Naive thymus-derived CD4-positive, alpha-beta T cell (primary cell): ENCODE measurements at regions not wholly inside any gene's neighbourhood (a gene's known extent, or its start where the extent isn't known, plus 50 kb on each side); places are given as distances from the start of the nearest gene placed in this dataset.

Source experiments
- ATAC-seq: fragments of 150-1000 bp; cut with Tn5 transposase; 2 replicates; pipeline ENCODE4 v1.10.0; 2021; ENCODE audit warnings: mild to moderate bottlenecking, moderate library complexity
- CTCF ChIA-PET: fragments of 350-600 bp; sonication (Branson Sonifier 250); formaldehyde crosslinking; loops from one replicate; lab custom pipeline; 2021; ENCODE audit warnings: antibody characterized with exemption; lab: Charles Lee
- POLR2A ChIA-PET: fragments of 350-600 bp; sonication (Branson Sonifier 250); formaldehyde crosslinking; loops from one replicate; lab custom pipeline; 2021; ENCODE audit warnings: antibody characterized with exemption, inconsistent platforms; lab: Charles Lee
- DNase-seq, 9 donors: peaks; one replicate each; pipeline versions ENCODE4 v3.0.0 to v3.0.0-alpha.2; 2020 to 2022; ENCODE audit warnings: mixed read lengths in 1 of 9
- H3K27ac ChIP-seq: one replicate; pipeline ENCODE4 v1.7.0; 2013; ENCODE audit warnings: mild to moderate bottlenecking, low read depth, low read length, moderate library complexity
- H3K27me3 ChIP-seq, 2 donors: one replicate each; pipeline ENCODE4 v1.7.0; 2013; ENCODE audit warnings: low read length in 2 of 2, mild to moderate bottlenecking in 2 of 2, moderate library complexity in 2 of 2; ENCODE audit not compliant: control insufficient read depth in 2 of 2, insufficient read depth in 2 of 2
- H3K36me3 ChIP-seq, 3 experiments: 1 replicate in 2 of 3; 2 replicates in 1 of 3; pipeline ENCODE4 v1.7.0; 2013; ENCODE audit warnings: low read length in 3 of 3, mild to moderate bottlenecking in 3 of 3, moderate library complexity in 1 of 3; ENCODE audit not compliant: insufficient read depth in 3 of 3, control insufficient read depth in 2 of 3
- H3K4me1 ChIP-seq, 2 donors: one replicate each; pipeline ENCODE4 v1.7.0; 2013; ENCODE audit warnings: low read length in 2 of 2, mild to moderate bottlenecking in 2 of 2, moderate library complexity in 1 of 2; ENCODE audit not compliant: control insufficient read depth in 2 of 2, insufficient read depth in 2 of 2
- H3K4me3 ChIP-seq: 2 replicates; pipeline ENCODE4 v1.7.0; 2013; ENCODE audit warnings: mild to moderate bottlenecking, low read length
- H3K9me3 ChIP-seq, 3 experiments: 1 replicate in 2 of 3; 2 replicates in 1 of 3; pipeline ENCODE4 v1.7.0; 2013; ENCODE audit warnings: low read length in 3 of 3; ENCODE audit not compliant: control insufficient read depth in 2 of 3
- H3K27ac Mint-ChIP-seq, 9 donors: one replicate each; pipeline ENCODE4 v1.8.0; 2020 to 2022; ENCODE audit warnings: mixed read lengths in 9 of 9, mild to moderate bottlenecking in 8 of 9, moderate library complexity in 5 of 9, inconsistent platforms in 2 of 9
- H3K27me3 Mint-ChIP-seq, 5 donors: one replicate each; pipeline ENCODE4 v1.8.0; 2021 to 2022; ENCODE audit warnings: mixed read lengths in 5 of 5, mild to moderate bottlenecking in 1 of 5
- H3K36me3 Mint-ChIP-seq, 5 donors: one replicate each; pipeline ENCODE4 v1.8.0; 2020 to 2022; ENCODE audit warnings: mixed read lengths in 5 of 5, mild to moderate bottlenecking in 3 of 5, inconsistent platforms in 1 of 5
- H3K4me1 Mint-ChIP-seq, 7 donors: one replicate each; pipeline ENCODE4 v1.8.0; 2020 to 2022; ENCODE audit warnings: mixed read lengths in 7 of 7, mild to moderate bottlenecking in 3 of 7, inconsistent platforms in 1 of 7
- H3K4me3 Mint-ChIP-seq, 10 donors: one replicate each; pipeline ENCODE4 v1.8.0; 2020 to 2022; ENCODE audit warnings: mild to moderate bottlenecking in 10 of 10, mixed read lengths in 10 of 10, moderate library complexity in 6 of 10, inconsistent platforms in 2 of 10
- H3K9me3 Mint-ChIP-seq, 11 donors: one replicate each; pipeline ENCODE4 v1.8.0; 2020 to 2022; ENCODE audit warnings: mixed read lengths in 11 of 11, mild to moderate bottlenecking in 4 of 11, inconsistent platforms in 1 of 11, moderate library complexity in 1 of 11
- intact Hi-C, 2 donors: fragments of 100-400 bp; cut with micrococcal nuclease; formaldehyde crosslinking; loops; one replicate each; pipeline ENCODE4 v1.15.1; 2023

GRCh38 chrX:139187738-139188137, 342.8 kb upstream of the F9 start:
- ATAC-seq = no peak

GRCh38 chrX:139186991-139187390, 343.5 kb upstream of the F9 start:
- H3K4me1 Mint-ChIP-seq = no peaks in the 10 kb centered on the region
- Histone ChIP-seq H3K4me3 (no peak overlapping the region), H3K36me3 (no peaks in the 10 kb centered on the region), H3K27ac (no peak overlapping the region), H3K27me3 (no peaks in the 10 kb centered on the region), H3K9me3 (no peaks in the 10 kb centered on the region), H3K4me1 (no peaks in the 10 kb centered on the region)
- peaks cover 0 to 2% (median 0%) of the 10 kb centered on the region in 11 donors for H3K9me3 Mint-ChIP-seq
- H3K27me3 Mint-ChIP-seq = peaks cover 0 to 14% (median 0%) of the 10 kb centered on the region in 5 donors
- no peaks in the 10 kb centered on the region for H3K36me3 Mint-ChIP-seq
- intact Hi-C loops = no loop called here
- DNase-seq (no peak), ATAC-seq (no peak)
- no peak overlapping the region for H3K27ac Mint-ChIP-seq
- H3K4me3 Mint-ChIP-seq = no peak overlapping the region
- ChIA-PET POLR2A (no interaction called here), CTCF (no interaction called here)

More at GRCh38 chrX:139187738-139188137, 342.8 kb upstream of the F9 start:
- peaks cover 0 to 14% (median 0%) of the 10 kb centered on the region in 5 donors for H3K27me3 Mint-ChIP-seq
- H3K36me3 Mint-ChIP-seq = no peaks in the 10 kb centered on the region
- Histone ChIP-seq H3K4me3 (no peak overlapping the region), H3K36me3 (no peaks in the 10 kb centered on the region), H3K27ac (no peak overlapping the region), H3K27me3 (no peaks in the 10 kb centered on the region), H3K4me1 (no peaks in the 10 kb centered on the region), H3K9me3 (no peaks in the 10 kb centered on the region)
- ChIA-PET CTCF (no interaction called here), POLR2A (no interaction called here)
- peaks cover 0 to 2% (median 0%) of the 10 kb centered on the region in 11 donors for H3K9me3 Mint-ChIP-seq
- no peak overlapping the region for H3K27ac Mint-ChIP-seq
- intact Hi-C loops = no loop called here
- no peak overlapping the region for H3K4me3 Mint-ChIP-seq
- no peak for DNase-seq
- no peaks in the 10 kb centered on the region for H3K4me1 Mint-ChIP-seq

- H3K27me3 ChIP-seq = no peaks in the 10 kb centered on the region
- Mint-ChIP-seq H3K4me1 (no peaks in the 10 kb centered on the region), H3K9me3 (peaks cover 0 to 10% (median 0%) of the 10 kb centered on the region in 11 donors), H3K4me3 (no peak overlapping the region), H3K27me3 (peaks cover 0 to 16% (median 10%) of the 10 kb centered on the region in 5 donors), H3K36me3 (no peaks in the 10 kb centered on the region), H3K27ac (no peak overlapping the region)
- H3K27ac ChIP-seq = no peak overlapping the region
- H3K9me3 ChIP-seq = no peaks in the 10 kb centered on the region
- H3K4me1 ChIP-seq = no peaks in the 10 kb centered on the region
- ATAC-seq (no peak), DNase-seq (no peak)
- intact Hi-C loops = no loop called here
- CTCF ChIA-PET = no interaction called here
- H3K36me3 ChIP-seq = no peaks in the 10 kb centered on the region
- POLR2A ChIA-PET = no interaction called here
- H3K4me3 ChIP-seq = no peak overlapping the region
Measured at GRCh38 chrX:139179592-139179991, 350.9 kb upstream of the F9 start.

GRCh38 chrX:139178980-139179379, 351.6 kb upstream of the F9 start:
- H3K9me3 Mint-ChIP-seq = peaks cover 0 to 10% (median 0%) of the 10 kb centered on the region in 11 donors
- CTCF ChIA-PET = no interaction called here
- intact Hi-C loops = no loop called here

GRCh38 chrX:139172731-139173130, 357.8 kb upstream of the F9 start:
- POLR2A ChIA-PET = no interaction called here
- Mint-ChIP-seq H3K9me3 (peaks cover 0 to 10% (median 0%) of the 10 kb centered on the region in 11 donors), H3K4me3 (no peak overlapping the region), H3K4me1 (no peaks in the 10 kb centered on the region), H3K36me3 (no peaks in the 10 kb centered on the region), H3K27me3 (peaks cover 0 to 15% (median 8%) of the 10 kb centered on the region in 5 donors), H3K27ac (no peak overlapping the region)
- ATAC-seq = no peak
- DNase-seq = no peak
- intact Hi-C loops = no loop called here
- Histone ChIP-seq H3K36me3 (no peaks in the 10 kb centered on the region), H3K4me3 (no peak overlapping the region), H3K4me1 (no peaks in the 10 kb centered on the region), H3K27ac (no peak overlapping the region), H3K9me3 (no peaks in the 10 kb centered on the region), H3K27me3 (no peaks in the 10 kb centered on the region)
- CTCF ChIA-PET = no interaction called here

More at GRCh38 chrX:139178980-139179379, 351.6 kb upstream of the F9 start:
- H3K36me3 ChIP-seq = no peaks in the 10 kb centered on the region
- Mint-ChIP-seq H3K4me1 (no peaks in the 10 kb centered on the region), H3K4me3 (no peak overlapping the region), H3K36me3 (no peaks in the 10 kb centered on the region), H3K27ac (no peak overlapping the region), H3K27me3 (peaks cover 0 to 16% (median 10%) of the 10 kb centered on the region in 5 donors)
- ATAC-seq (no peak), DNase-seq (no peak)
- H3K27ac ChIP-seq = no peak overlapping the region
- H3K9me3 ChIP-seq = no peaks in the 10 kb centered on the region
- POLR2A ChIA-PET = no interaction called here
- H3K4me3 ChIP-seq = no peak overlapping the region
- H3K4me1 ChIP-seq = no peaks in the 10 kb centered on the region
- no peaks in the 10 kb centered on the region for H3K27me3 ChIP-seq

GRCh38 chrX:139170526-139171173, 359.9 kb upstream of the F9 start:
- H3K4me3 ChIP-seq = no peak overlapping the region
- Mint-ChIP-seq H3K9me3 (no peaks in the 10 kb centered on the region), H3K27me3 (peaks cover 0 to 5% (median 0%) of the 10 kb centered on the region in 5 donors), H3K27ac (no peak overlapping the region), H3K4me3 (no peak overlapping the region), H3K36me3 (no peaks in the 10 kb centered on the region), H3K4me1 (no peaks in the 10 kb centered on the region)
- no peak for ATAC-seq
- H3K9me3 ChIP-seq = no peaks in the 10 kb centered on the region
- no peak for DNase-seq
- POLR2A ChIA-PET = no interaction called here
- intact Hi-C loops = no loop called here
- no peaks in the 10 kb centered on the region for H3K27me3 ChIP-seq
- no peaks in the 10 kb centered on the region for H3K36me3 ChIP-seq
- CTCF ChIA-PET = no interaction called here
- H3K27ac ChIP-seq = no peak overlapping the region
- no peaks in the 10 kb centered on the region for H3K4me1 ChIP-seq

- Histone ChIP-seq H3K4me1 (no peaks in the 10 kb centered on the region), H3K27me3 (no peaks in the 10 kb centered on the region), H3K27ac (no peak overlapping the region), H3K9me3 (no peaks in the 10 kb centered on the region), H3K36me3 (no peaks in the 10 kb centered on the region), H3K4me3 (no peak overlapping the region)
- Mint-ChIP-seq H3K27me3 (peaks cover 0 to 5% (median 0%) of the 10 kb centered on the region in 5 donors), H3K27ac (no peak overlapping the region), H3K4me1 (no peaks in the 10 kb centered on the region), H3K36me3 (no peaks in the 10 kb centered on the region), H3K9me3 (peaks cover 0 to 4% (median 0%) of the 10 kb centered on the region in 11 donors), H3K4me3 (no peak overlapping the region)
- ATAC-seq = no peak
- ChIA-PET POLR2A (no interaction called here), CTCF (no interaction called here)
- intact Hi-C loops = no loop called here
- no peak for DNase-seq
Measured at GRCh38 chrX:139167282-139167681, 363.3 kb upstream of the F9 start.
